Panc1 (cell line): ENCODE measurements at regions not wholly inside any gene's neighbourhood (a gene's known extent, or its start where the extent isn't known, plus 50 kb on each side); places are given as distances from the start of the nearest gene placed in this dataset.

Experiments
- POLR2AphosphoS5 ChIP-seq: IDR thresholded peaks from 2 replicates; pipeline ENCODE4 v1.6.1; 2012; ENCODE audit warnings: mild to moderate bottlenecking, low read depth, low read length, moderate library complexity
- SIN3A ChIP-seq: IDR thresholded peaks from 2 replicates; pipeline ENCODE4 v1.6.1; 2012; ENCODE audit warnings: low read depth, mild to moderate bottlenecking, low read length, moderate library complexity, borderline replicate concordance; ENCODE audit not compliant: insufficient read depth
- TF ChIP-seq, protein P1 (sequence below): fragments of 450-650 bp; IDR thresholded peaks from 2 replicates; pipeline ENCODE4 v1.5.1; 2017; ENCODE audit warnings: mild to moderate bottlenecking
- TF ChIP-seq, protein P2 (sequence below), 2 experiments: IDR thresholded peaks; 2 replicates each; pipeline ENCODE4 v1.6.1; 2011 to 2012; ENCODE audit warnings: low read depth in 2 of 2, control low read depth in 1 of 2, low read length in 1 of 2, mild to moderate bottlenecking in 1 of 2, moderate library complexity in 1 of 2; ENCODE audit not compliant: insufficient read depth in 1 of 2

- TF ChIP-seq, protein P1, sequence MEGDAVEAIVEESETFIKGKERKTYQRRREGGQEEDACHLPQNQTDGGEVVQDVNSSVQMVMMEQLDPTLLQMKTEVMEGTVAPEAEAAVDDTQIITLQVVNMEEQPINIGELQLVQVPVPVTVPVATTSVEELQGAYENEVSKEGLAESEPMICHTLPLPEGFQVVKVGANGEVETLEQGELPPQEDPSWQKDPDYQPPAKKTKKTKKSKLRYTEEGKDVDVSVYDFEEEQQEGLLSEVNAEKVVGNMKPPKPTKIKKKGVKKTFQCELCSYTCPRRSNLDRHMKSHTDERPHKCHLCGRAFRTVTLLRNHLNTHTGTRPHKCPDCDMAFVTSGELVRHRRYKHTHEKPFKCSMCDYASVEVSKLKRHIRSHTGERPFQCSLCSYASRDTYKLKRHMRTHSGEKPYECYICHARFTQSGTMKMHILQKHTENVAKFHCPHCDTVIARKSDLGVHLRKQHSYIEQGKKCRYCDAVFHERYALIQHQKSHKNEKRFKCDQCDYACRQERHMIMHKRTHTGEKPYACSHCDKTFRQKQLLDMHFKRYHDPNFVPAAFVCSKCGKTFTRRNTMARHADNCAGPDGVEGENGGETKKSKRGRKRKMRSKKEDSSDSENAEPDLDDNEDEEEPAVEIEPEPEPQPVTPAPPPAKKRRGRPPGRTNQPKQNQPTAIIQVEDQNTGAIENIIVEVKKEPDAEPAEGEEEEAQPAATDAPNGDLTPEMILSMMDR: no peak
- TF ChIP-seq POLR2AphosphoS5 (no peak; the same call in 1 of the 2 replicates), SIN3A (no peak)
- TF ChIP-seq, protein P2, sequence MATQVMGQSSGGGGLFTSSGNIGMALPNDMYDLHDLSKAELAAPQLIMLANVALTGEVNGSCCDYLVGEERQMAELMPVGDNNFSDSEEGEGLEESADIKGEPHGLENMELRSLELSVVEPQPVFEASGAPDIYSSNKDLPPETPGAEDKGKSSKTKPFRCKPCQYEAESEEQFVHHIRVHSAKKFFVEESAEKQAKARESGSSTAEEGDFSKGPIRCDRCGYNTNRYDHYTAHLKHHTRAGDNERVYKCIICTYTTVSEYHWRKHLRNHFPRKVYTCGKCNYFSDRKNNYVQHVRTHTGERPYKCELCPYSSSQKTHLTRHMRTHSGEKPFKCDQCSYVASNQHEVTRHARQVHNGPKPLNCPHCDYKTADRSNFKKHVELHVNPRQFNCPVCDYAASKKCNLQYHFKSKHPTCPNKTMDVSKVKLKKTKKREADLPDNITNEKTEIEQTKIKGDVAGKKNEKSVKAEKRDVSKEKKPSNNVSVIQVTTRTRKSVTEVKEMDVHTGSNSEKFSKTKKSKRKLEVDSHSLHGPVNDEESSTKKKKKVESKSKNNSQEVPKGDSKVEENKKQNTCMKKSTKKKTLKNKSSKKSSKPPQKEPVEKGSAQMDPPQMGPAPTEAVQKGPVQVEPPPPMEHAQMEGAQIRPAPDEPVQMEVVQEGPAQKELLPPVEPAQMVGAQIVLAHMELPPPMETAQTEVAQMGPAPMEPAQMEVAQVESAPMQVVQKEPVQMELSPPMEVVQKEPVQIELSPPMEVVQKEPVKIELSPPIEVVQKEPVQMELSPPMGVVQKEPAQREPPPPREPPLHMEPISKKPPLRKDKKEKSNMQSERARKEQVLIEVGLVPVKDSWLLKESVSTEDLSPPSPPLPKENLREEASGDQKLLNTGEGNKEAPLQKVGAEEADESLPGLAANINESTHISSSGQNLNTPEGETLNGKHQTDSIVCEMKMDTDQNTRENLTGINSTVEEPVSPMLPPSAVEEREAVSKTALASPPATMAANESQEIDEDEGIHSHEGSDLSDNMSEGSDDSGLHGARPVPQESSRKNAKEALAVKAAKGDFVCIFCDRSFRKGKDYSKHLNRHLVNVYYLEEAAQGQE (IDR thresholded peaks at IDR 0.05; ENCODE audit: insufficient read depth in 1 of 2, low read depth in 2 of 2, low read length in 1 of 2): no peak
Measured at GRCh38 chr15:62896380-62896866, 146.1 kb upstream of the TPM1 start.
